ENCODE measurements at regions not wholly inside any gene's neighbourhood (a gene's known extent, or its start where the extent isn't known, plus 50 kb on each side); places are given as distances from the start of the nearest gene placed in this dataset.

DNA sequence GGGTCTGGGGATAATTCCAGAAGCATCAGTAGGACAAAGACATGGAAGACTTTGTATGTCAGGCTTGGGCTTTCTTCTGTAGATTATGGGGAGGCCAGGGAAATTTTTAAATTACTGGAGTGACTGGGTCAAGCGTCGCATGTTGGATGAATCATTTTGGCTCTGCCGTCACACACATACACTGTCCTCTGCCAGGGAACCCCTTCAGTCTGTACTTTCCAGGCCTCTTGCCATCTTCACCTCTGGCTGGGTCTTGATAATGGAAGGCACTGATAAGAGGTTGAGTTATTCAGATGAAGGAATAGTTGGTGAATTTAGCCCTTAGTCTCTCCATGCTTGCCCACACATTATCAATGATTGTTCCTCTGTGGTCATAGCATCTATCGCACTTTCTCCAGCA, 895.1 kb upstream of the CELF4 start:
- DNase-seq = no peak

DNA sequence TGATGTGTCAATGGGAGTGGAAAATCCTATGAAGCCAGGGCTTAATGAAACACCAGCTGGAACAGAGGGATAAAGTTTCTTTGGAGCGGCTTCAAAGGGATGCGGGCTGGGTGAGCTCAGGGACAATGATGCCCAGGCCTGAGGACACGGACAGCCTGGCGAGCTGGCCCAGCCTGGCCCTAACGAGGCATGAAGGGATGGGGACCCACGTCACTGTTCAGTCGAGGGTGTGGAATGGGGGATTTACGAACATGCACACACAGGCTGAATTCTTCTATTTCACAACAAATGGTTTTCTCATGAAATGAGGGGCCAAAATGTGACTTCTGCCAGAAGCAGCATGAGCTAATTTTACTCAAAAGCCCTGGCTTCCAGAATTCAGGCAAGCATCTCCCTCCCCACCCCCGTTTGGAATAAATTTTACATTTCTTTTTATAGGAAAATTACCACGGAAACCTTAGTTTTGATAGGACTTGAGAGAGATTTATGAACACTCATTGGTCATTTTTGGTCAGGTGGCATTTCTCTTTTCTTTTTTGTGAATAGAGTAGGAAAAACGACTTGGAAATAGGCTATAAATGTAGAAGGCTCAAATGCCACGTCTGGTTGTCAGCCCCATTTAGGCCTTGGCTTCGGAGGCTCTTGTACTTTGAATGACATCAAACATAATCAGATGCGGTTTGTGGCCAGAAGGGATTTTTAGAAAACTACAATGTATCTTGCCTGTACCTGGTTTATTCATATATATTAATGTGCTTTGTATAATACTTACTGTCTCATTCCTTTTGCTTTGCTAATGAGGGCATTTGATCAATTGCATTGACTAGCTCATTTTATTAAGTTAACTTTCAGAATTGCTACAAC, 893.8 kb upstream of the CELF4 start:
- DNase-seq = no peak

DNA sequence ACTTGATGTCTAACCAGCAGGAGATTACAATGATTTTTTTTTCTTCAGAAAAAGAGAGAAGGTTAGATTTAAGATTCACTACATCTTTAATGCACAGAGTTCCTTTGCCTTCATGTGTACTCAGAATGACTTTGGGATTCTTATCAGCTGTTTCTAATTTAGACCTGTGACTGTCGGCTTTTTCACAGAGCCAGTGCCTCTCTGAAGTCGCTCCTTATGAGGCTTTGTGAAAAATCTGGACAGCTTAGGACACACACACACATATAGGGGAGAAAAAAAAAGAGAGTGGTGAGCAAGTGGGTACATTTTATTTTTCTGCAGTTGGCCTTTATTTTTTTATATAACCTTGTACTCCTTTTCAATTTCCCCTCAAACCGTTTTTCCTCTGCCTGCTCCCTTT, 893.1 kb upstream of the CELF4 start:
- no peak for DNase-seq

DNA sequence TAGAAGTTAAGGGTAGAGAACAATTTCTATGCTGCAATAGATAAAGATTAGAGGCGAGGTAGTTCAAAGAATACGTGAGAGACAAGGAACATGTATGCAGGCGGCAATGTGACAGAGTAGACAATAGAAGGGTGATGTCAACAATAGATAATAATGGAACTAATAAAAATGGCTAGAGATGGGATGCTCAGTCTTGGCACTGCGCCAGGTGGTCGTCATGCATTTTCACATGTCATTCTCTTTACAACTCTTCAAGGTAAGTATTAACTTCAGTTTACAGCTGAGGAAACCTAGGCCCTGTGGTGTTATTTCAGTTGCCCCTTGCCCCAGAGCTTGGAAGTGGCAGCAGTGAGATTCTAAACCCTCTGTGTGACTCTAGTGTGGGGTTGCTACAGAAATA, 890.7 kb upstream of the CELF4 start:
- no peak for DNase-seq

DNA sequence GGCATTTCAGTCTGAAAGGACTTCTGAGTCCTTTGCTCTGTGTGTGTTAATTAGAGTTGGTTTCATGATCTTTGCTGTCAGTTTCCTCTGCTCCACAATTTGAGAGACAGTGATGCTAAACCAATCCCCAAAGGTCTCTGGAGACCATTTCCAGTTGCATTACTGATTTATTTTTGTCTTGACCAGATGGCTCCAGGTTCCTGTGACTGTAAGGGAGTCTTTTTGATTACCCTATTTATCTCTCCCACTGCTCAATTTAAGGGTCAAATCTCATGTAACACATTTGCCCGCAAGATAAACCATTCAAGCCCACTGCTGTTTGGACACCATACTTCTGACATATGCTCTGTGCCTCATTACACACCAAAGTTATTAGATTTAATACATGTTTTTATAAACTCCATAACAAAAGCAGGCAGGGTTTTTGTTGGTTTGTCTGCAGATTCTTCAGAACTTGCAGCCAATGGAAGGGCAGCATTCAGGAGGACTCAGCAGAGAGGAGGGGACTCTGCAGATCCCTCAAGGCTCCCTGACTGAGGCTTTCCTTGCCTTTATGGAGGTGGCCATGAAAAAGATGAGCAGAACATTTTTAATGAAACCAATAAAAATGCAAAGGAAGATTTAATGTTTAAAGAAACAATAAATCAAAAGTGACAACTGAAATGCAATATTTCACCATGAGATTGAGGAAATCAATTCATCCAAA, 889.3 kb upstream of the CELF4 start:
- no peak for DNase-seq

DNA sequence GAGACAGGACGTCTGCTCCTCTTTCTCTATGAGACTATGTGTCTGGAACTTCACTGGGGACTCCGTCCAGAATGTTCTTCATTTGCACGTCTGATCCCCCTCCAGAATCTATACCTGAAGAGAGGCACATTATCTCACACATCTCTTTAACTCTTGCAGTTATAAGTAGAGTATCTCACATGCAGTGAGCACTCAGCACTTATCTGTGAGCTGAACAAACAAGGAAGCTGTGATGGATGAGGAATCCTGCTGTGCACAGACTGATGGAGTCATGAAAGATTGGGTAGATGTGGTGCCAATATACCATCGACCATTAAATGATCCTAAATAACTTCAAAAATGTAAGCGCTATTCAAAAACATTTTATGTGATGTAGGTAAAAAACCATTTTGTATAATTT, 888.3 kb upstream of the CELF4 start:
- DNase-seq = peak; percentile 28

DNA sequence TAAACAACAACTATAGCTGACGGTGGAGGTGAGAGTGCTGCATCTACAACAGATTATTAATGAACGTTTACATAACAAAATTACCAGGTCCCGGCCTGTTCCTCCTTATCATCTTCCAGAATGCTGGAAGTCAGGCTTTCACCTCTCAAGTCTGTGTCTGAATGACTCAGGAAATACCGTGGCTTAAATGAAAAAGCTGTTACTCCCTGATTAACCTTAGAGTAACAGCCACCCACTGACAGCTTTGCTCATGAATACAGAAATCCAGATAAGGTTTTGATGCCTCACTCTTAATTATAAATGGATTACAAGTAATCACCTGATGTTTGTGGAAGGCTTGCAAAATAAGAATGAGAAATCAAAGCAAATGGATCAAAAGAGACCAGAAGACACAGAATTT, 885.3 kb upstream of the CELF4 start:
- DNase-seq = no peak

DNA sequence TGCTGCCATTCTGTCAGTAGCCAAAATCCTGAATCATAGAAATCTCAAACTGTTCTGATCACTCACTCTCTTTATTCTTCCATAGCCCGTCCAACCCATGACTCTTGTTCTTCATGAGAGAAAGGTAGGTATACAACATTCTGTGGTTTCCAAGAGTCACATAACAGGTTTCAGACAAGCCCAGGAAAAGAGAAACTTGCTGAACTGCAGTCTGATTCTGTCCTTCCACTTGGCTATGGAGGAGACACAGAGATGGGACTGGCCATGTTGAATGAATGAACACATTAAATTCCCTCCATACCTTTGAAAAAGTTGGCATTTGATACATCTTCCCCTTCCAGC, 880.2 kb upstream of the CELF4 start:
- no peak for DNase-seq

DNA sequence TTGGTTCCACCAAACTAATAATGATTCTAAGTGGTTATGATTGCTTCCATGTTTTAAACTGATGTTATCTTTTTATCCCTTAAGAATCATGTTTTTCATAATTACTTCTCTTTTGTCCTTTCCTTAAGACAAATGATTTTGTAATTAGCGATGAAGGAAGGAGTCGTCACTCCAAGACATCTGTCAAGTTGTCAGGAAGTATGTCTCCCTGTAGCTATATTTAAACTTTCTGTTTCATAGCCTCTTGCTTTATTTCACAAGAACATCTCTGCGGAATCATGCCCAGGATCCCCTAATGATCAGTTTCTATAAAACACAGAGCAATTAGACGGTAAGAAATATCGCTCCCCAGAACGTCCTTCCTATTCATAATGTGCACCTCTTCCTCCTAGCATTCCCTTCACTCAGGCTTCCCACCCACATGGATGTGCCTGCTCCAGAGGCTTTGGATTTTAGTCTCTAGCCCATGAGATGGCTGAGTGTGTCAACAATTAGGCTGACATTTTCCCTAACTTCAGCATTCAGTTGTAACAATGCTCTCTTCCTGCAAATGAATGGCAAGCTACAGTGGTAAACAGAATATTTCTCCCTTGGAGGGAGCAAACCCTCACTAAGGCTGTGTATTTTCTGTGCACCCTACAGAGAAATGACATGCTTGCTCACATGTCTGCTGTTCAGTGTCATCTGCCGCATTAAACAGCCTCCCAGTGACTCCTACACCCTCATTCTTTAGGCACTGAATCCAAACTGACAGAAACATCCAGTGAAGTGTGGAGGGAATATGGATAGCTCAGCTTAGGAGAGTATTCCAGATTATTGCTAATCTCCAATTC, 879.6 kb upstream of the CELF4 start:
- DNase-seq = no peak

DNA sequence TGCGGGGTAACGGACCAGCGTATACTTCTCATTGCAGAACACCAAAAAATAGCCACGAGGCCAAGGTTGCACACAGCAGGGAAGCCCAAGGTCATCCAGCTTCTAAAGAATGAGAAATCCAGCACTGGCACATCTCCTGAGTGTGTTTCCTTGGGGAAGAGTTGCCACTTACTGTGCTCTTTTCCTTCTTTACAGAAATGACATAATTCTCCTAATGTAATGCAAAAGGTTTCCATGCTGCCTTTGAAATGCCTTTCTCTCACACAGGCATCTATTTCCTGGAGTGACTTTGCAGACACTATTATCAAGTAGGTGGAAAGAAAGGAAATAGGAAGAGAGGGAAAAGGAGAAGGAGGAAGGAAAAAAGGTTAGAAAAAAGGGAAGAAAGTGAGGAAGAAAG, 862.1 kb upstream of the CELF4 start:
- no peak for DNase-seq

DNA sequence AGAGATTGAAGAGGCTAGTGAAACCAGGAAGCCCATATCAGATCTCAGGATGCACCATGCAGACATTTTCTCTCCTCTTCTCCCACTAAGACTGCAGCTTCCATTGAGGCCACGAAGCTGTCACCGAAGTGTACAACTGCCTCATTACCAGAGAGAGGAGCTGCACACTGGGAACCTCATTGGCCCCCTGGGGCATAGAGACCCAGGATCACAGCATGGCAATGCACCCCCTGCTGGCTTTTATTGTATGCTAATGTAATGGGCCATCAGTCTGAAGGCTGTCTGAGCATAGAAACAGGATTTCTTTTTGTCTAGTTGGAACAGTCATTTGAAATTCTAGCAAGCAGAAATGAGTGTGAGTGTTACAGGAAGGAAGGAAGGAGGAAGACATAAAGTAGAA, 861.6 kb upstream of the CELF4 start:
- DNase-seq = peak; percentile 52

DNA sequence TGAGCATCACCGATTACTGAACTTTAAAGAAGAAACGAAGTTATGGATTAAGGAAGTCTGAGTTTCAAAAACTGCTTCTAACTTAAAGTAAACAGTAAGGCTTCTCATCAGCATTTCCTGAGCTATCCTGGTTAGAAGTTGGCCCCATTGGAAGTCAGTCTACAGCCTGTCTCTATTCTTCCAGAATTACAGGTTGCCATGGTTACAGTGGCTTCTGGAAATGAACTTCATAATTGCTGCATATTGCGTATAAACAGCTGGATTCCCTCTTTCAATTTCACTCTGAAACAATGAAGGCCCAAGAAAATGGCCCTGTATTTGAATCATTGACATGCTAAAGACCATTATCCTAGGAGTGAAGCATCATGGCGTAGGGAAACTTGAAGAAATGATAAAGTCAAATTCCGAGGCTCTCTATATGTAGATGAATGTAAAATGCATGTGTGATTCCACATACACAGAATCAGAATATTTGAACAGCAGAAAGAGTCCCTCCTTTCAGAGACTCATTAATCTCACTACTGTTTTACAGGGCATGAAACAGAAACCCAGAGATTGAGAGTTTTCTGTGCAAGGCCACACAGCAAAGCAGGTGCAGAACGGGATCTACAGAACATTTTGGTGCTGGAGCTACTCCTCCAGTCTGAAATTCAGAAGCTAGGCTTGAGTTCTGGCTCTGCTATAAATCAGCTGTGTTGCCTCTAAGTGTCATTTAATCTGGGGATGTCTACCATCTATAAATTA, 856.4 kb upstream of the CELF4 start:
- DNase-seq = no peak

DNA sequence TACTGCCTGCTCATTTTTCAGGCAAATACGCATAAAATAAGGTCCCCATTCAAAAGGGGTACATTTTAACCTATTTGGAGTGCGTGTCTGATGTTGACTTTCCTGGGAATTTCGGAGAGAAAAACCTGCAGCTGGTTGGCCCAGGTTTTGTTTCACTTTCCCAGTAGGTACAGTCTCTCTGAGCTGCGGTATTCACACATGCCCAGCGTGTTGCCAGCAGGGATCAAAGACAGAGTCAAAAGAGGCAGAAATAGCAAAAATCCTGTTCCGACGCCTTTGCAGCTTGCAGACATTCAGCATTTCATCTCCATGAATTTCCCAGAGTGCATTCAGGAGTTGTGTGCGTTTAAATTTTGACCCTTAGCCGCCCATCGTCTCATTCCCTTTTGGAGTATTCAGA, 855.4 kb upstream of the CELF4 start:
- no peak for DNase-seq

DNA sequence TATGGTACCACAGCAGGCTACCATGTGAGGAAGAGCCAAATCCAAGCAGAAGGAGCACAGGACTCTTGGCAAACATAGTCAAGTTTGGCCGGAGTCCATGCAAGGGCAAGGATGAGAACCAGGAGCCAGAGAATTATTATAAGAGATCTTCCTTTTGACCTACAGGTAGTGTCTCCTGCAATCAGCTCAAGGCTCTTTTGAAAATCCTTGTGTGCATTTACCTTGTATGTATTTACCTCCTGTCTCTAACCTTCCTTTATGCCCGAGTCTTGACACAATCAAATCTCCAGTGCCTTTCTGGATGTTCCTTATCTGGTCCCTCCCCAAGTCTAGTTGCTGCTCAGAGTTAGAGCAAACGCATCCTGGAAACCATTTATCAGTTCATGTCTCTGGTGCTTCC, 855.0 kb upstream of the CELF4 start:
- DNase-seq = no peak

DNA sequence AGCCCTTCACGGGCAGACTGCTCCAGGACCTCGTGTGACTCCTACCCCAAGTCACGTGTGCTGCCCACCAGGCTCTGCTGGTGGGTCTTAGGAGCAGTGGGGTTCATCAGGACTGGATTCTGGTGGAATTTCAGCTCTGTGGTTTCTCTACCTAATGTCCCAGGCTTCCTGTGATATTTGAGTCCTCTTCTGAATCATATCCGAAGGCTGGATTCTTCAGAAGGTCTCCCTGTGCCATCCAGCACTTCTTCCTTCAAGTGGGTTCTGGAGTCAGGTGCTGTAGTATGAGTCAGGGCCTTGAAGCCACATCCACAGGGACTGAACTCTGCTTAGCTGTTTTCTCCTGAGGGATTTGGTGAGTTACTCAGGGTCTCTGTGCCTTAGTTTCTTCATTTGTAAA, 850.2 kb upstream of the CELF4 start:
- DNase-seq = peak; percentile 5

DNA sequence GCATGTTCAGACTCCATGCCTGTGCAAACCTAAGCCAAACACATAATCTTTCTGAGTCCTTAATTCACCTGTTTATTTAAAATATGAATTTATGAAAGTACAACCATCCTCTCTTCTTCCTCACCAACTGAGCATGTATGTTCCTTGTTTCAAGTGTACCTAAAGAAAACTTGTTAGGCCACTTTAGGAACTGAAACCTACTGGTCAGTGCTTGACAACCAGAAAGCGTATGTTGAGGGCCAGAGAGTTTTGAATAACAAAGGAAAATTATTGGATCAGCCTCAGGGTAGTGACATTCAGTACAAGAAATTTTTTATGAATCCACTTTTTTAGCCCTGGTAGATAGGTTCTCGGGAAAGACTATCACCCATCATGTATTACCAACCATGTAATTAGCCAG, 847.6 kb upstream of the CELF4 start:
- peak; percentile 54 for DNase-seq

DNA sequence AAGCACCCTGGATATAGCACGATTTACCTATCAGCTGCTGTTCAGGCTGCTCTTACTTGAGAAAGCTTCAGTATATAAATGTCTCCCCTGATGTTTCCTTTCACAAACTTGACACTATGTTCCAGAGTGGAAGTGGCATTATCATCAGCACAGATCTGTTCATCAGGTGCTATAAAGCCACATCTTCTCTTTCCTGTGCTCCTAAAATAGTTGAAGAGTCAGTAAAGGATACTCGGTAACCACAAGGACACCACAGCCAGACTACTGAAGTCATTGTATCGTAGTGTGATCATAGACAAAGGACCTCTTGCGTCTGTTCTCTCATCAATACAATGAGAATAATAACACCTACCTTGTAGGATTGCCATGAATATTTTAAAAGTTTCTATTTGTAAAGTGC, 841.0 kb upstream of the CELF4 start:
- no peak for DNase-seq

DNA sequence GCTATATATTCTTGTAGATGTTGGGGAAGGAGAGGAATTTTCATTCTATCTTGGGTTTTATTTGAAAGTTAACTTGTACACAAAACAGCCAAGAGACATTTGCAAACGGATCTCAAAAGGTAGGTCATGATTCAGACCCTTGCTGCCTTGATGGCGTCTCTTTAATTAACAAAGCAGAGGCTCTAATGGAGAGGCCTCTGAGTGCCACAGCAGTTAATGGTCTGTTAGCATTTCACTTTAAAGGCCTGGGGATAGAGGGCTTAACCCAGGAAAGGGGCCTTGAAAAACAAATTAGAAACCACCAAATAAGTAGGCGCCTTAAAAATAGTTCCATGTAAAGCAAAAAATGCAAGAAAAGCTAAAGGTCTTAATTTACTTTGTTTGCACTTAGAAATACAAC, 836.9 kb upstream of the CELF4 start:
- no peak for DNase-seq

DNA sequence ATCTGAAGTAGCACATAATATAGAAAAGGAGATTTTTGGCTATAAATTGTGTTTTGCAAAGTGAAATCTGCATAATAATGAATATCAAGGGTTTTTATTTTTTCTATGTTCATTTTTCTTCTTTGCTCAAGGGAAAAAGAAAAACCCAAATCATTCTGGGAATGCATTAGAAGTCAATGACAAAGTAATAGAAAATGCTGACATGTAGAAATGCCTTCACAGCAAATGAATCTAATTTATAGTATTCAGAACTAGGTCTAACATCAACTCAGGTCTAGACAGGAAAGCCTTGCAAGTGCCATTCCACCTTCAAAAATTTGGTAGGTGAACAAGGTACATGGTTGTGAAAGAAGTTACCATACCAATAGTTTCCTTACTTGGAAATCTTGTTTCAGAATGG, 831.5 kb upstream of the CELF4 start:
- DNase-seq = no peak

DNA sequence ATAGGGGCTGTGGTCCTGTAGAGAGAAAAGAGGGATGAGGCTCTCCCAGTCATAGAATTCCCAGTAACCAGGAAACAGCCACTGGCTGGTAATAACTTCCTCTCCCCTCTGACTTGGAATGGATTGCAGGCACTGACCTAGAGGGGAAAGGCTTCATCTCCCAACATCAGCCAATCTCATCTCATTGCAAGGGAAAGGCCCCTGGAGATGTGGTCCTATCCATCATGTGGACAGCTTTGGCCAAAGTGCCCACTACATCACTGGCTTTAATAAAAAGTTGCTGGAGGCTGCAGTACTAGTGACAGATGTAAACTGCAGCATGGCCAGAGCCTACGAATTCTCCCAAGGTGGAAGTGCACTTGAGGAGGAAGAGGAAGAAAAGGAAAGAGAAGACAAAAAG, 820.5 kb upstream of the CELF4 start:
- no peak for DNase-seq

DNA sequence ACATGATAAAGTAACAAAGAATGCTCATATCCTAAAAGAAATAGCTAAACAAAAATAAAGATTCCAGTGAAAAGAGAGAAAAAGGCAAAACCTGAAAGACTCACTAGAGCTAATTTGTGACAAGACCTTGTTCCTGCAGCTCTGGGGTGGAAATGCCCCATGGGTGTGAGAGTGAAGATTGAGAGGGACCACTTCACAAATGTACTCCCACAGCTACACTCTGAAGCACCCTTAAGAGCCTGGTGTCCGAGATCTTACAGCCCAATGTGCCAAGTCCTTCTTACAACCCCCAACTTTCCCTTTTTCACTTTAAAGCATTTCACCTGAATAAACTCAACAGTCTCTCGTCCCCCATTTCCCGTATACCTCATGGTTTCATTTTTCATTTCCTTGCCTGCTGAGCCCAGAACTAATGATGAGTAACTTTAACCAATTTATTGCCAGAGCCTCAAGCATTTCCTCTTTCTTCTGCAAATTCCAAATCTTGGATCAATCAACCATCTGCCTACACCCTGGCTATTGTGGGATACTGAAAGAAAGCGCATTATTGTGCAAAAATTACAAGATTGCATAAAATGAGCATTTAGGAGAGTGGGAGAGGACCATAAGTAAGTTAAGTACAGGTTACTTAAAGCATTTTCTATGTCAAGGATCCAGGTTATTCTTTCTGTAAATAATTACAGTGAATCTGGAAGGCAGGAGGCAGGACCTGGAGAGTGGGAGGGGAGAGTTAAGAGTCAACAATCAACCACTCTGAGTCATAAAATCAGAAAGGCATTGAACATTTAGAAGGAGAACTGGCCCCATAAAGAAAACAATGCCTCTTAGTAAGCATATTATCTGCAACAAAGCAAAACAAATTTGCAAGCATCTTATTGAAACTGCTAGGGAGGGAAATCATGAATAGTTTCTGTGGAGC, 804.4 kb upstream of the CELF4 start:
- DNase-seq = peak; percentile 66

DNA sequence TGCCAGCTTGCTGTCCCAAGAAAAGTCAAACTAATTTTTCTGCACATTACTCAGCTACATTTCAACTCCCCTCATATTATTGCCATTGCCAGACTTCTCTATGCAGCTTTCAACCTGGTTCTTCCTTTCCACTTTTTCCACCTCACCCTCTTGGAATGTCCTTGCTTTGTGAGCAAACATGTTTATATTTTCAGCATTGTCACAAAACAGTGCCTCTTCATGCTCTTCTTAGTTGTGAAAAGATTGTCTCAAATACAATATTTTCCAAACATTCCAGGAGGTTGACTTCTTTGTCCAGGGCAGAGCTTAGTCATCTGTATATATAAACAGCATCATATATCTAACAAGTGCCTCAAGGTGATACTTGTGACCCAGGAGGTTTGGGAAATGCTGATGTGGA, 803.3 kb upstream of the CELF4 start:
- peak; percentile 37 for DNase-seq

Measured in DMS53 (cell line).